CD4-positive, alpha-beta T cell (primary cell): ENCODE measurements at regions not wholly inside any gene's neighbourhood (a gene's known extent, or its start where the extent isn't known, plus 50 kb on each side); places are given as distances from the start of the nearest gene placed in this dataset.
"Not testable (repeated sequence)": the region's sequence is repeated elsewhere in the genome, so short reads cannot be mapped to it uniquely, and the experiment has no call there.

ENCODE experiments used
- ATAC-seq: fragments of 200-7000 bp; cut with Tn5 transposase; one replicate; pipeline ENCODE4 v1.10.0; 2022; ENCODE audit warnings: mild to moderate bottlenecking; ENCODE audit not compliant: poor library complexity
- CTCF ChIA-PET: fragments of 350-600 bp; sonication (Branson Sonifier 250); formaldehyde crosslinking; loops from one replicate; lab custom pipeline; 2021; ENCODE audit warnings: antibody characterized with exemption, inconsistent platforms; lab: Charles Lee
- POLR2A ChIA-PET: fragments of 350-600 bp; sonication (Branson Sonifier 250); formaldehyde crosslinking; loops from one replicate; lab custom pipeline; 2021; ENCODE audit warnings: antibody characterized with exemption, inconsistent platforms; lab: Charles Lee
- DNase-seq, 14 experiments: peaks; one replicate each; pipeline ENCODE4 v3.0.0-alpha.2; 2013 to 2020; ENCODE audit warnings: mixed read lengths in 2 of 14
- H3K27ac ChIP-seq, 2 donors: one replicate each; pipeline versions ENCODE4 v1.5.1 to v1.7.0; 2013; ENCODE audit warnings: low read length in 2 of 2, low read depth in 1 of 2, mild to moderate bottlenecking in 1 of 2
- H3K27me3 ChIP-seq, 2 experiments: 1 replicate in 1 of 2; 2 replicates in 1 of 2; pipeline versions ENCODE4 v1.6.1 to v1.7.0; 2013; ENCODE audit warnings: low read length in 2 of 2, control low read depth in 1 of 2, mild to moderate bottlenecking in 1 of 2, moderate library complexity in 1 of 2; ENCODE audit not compliant: insufficient read depth in 2 of 2, control insufficient read depth in 1 of 2
- H3K36me3 ChIP-seq: one replicate; pipeline ENCODE4 v1.6.1; 2013; ENCODE audit warnings: low read length, control low read depth; ENCODE audit not compliant: insufficient read depth
- H3K4me1 ChIP-seq: one replicate; pipeline ENCODE4 v1.6.1; 2013; ENCODE audit warnings: low read length, control low read depth; ENCODE audit not compliant: insufficient read depth
- H3K4me3 ChIP-seq: one replicate; pipeline ENCODE4 v1.5.1; 2013; ENCODE audit warnings: mild to moderate bottlenecking, low read length, moderate library complexity
- H3K9me3 ChIP-seq, 2 experiments: 1 replicate in 1 of 2; 2 replicates in 1 of 2; pipeline versions ENCODE4 v1.6.1 to v1.7.0; 2013; ENCODE audit warnings: low read length in 2 of 2, mild to moderate bottlenecking in 2 of 2, control low read depth in 1 of 2, moderate library complexity in 1 of 2; ENCODE audit not compliant: control insufficient read depth in 1 of 2, insufficient read depth in 1 of 2
- H3K27ac Mint-ChIP-seq: one replicate; pipeline ENCODE4 v1.8.0; 2020; ENCODE audit warnings: mixed read lengths
- H3K27me3 Mint-ChIP-seq: one replicate; pipeline ENCODE4 v1.8.0; 2021; ENCODE audit warnings: mixed read lengths
- H3K36me3 Mint-ChIP-seq: one replicate; pipeline ENCODE4 v1.8.0; 2021; ENCODE audit warnings: low read depth, mixed read lengths
- H3K4me1 Mint-ChIP-seq: one replicate; pipeline ENCODE4 v1.8.0; 2021; ENCODE audit warnings: low read depth, mixed read lengths
- H3K4me3 Mint-ChIP-seq: one replicate; pipeline ENCODE4 v1.8.0; 2020; ENCODE audit warnings: mild to moderate bottlenecking, mixed read lengths
- H3K9me3 Mint-ChIP-seq: one replicate; pipeline ENCODE4 v1.8.0; 2020; ENCODE audit warnings: mixed read lengths
- intact Hi-C, 2 experiments: fragments of 100-400 bp; cut with DNase I in 1 of 2; cut with micrococcal nuclease in 1 of 2; formaldehyde crosslinking; loops; one replicate each; pipeline versions ENCODE4 v1.15.1 to v1.9.0; 2023 to 2025; cut with DNase I, micrococcal nuclease
- TF ChIP-seq, protein P1 (sequence below): fragments of 200-600 bp; IDR thresholded peaks from one replicate; pipeline ENCODE4 v1.8.0; 2022; ENCODE audit warnings: antibody characterized with exemption, mild to moderate bottlenecking

- DNase-seq, result no peak
- peak overlapping the region; percentile 60 for H3K27ac Mint-ChIP-seq
- no peaks in the 10 kb centered on the region for H3K9me3 Mint-ChIP-seq
- peaks cover 73% of the 10 kb centered on the region for H3K36me3 Mint-ChIP-seq
- ATAC-seq, result no peak
- ChIA-PET CTCF (no interaction called here), POLR2A (no interaction called here)
- TF ChIP-seq, protein P1, sequence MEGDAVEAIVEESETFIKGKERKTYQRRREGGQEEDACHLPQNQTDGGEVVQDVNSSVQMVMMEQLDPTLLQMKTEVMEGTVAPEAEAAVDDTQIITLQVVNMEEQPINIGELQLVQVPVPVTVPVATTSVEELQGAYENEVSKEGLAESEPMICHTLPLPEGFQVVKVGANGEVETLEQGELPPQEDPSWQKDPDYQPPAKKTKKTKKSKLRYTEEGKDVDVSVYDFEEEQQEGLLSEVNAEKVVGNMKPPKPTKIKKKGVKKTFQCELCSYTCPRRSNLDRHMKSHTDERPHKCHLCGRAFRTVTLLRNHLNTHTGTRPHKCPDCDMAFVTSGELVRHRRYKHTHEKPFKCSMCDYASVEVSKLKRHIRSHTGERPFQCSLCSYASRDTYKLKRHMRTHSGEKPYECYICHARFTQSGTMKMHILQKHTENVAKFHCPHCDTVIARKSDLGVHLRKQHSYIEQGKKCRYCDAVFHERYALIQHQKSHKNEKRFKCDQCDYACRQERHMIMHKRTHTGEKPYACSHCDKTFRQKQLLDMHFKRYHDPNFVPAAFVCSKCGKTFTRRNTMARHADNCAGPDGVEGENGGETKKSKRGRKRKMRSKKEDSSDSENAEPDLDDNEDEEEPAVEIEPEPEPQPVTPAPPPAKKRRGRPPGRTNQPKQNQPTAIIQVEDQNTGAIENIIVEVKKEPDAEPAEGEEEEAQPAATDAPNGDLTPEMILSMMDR, result no peak
- Histone ChIP-seq H3K4me1 (peaks cover 3% of the 10 kb centered on the region), H3K27me3 (no peaks in the 10 kb centered on the region), H3K9me3 (no peaks in the 10 kb centered on the region), H3K4me3 (no peak overlapping the region), H3K36me3 (peaks cover 38% of the 10 kb centered on the region), H3K27ac (no peak overlapping the region)
- intact Hi-C loops, result no loop called here
- no peak overlapping the region for H3K4me3 Mint-ChIP-seq
- peaks cover 36% of the 10 kb centered on the region for H3K4me1 Mint-ChIP-seq
- no peaks in the 10 kb centered on the region for H3K27me3 Mint-ChIP-seq
Measured at GRCh38 chr10:46217752-46218453, 68.9 kb upstream of the ANTXRL start.

DNA sequence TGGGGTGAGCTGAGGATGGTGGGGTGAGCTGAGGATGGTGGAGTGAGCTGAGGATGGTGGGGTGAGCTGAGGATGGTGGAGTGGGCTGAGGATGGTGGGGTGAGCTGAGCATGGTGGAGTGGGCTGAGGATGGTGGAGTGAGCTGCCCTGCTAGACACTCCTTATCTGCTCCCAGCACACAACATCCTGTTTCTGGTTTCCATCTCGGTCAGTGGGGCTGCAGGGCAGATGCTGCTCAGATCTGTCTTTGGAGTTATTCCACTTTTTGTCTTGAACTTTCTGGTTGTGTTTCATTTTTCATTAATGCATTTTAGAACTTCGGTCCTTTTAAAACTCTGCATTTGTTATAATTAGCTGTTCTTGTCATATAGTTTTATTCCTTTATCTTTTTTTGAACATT, 67.9 kb upstream of the ANTXRL start:
- intact Hi-C loops, result no loop called here

DNA sequence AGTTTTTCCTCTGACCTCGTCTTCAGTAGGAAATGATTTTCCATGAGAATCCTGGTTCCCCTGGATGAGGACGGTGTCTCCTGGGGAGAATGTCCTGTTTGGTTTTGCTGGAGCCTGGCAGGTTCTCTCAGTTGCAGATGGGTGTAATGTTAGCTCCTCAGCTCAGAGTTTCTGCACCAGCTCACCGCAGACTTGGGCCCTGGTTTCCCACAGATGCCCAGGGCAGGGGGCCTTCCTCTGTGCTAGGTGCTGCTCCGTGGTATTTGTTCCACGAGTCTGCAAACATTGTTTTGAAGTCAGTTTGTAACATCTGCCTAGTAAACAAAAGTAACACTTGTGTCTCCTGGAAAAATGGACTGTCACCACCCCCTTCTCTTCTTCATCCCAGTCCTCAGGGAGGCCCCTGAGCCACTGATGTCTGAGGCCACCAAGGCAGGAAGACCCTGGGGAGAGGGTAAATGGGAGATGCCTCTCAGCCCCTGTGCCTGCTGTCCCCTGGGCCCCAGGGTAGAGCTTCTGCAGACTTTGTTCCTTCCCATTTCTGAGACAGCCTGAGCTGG, 67.3 kb upstream of the ANTXRL start:
- H3K4me3 ChIP-seq, H3K27me3 Mint-ChIP-seq, H3K27me3 ChIP-seq, H3K27ac ChIP-seq, H3K4me1 ChIP-seq, H3K9me3 Mint-ChIP-seq, ATAC-seq, H3K9me3 ChIP-seq, DNase-seq, CTCF ChIA-PET, intact Hi-C loops, H3K4me3 Mint-ChIP-seq: not testable (repeated sequence)
- H3K36me3 ChIP-seq, result peaks cover 53% of the 10 kb centered on the region
- Mint-ChIP-seq H3K4me1 (peaks cover 41% of the 10 kb centered on the region), H3K36me3 (peaks cover 89% of the 10 kb centered on the region), H3K27ac (peak overlapping the region; percentile 51)
- POLR2A ChIA-PET, result interaction anchor here (0.6 kb wide), 1 partner anchor 102 kb away, joined by 3 read pairs; no protein-coding TSS in a partner anchor

More for the DNA sequence above, 67.9 kb upstream of the ANTXRL start:
- Histone ChIP-seq H3K27ac (no peak overlapping the region), H3K9me3 (no peaks in the 10 kb centered on the region), H3K4me1 (peaks cover 3% of the 10 kb centered on the region), H3K27me3 (no peaks in the 10 kb centered on the region), H3K36me3 (peaks cover 47% of the 10 kb centered on the region), H3K4me3 (no peak overlapping the region)
- H3K4me1 Mint-ChIP-seq, result peaks cover 38% of the 10 kb centered on the region
- H3K4me3 Mint-ChIP-seq, result no peak overlapping the region
- ChIA-PET POLR2A (interaction anchor here (0.6 kb wide), 1 partner anchor 103 kb away, joined by 3 read pairs; no protein-coding TSS in a partner anchor), CTCF (no interaction called here)
- H3K9me3 Mint-ChIP-seq, result no peaks in the 10 kb centered on the region
- TF ChIP-seq, protein P1, result no peak
- H3K27ac Mint-ChIP-seq, result peak overlapping the region; percentile 51
- DNase-seq (no peak), ATAC-seq (no peak)
- H3K27me3 Mint-ChIP-seq, result no peaks in the 10 kb centered on the region
- peaks cover 83% of the 10 kb centered on the region for H3K36me3 Mint-ChIP-seq
